OCI-LY3 (cell line): ENCODE measurements at regions not wholly inside any gene's neighbourhood (a gene's known extent, or its start where the extent isn't known, plus 50 kb on each side); places are given as distances from the start of the nearest gene placed in this dataset.

ENCODE experiments used
- CTCF ChIP-seq: fragments of 200-600, 300-600 bp; sonication (generic); IDR thresholded peaks from 2 replicates; pipeline ENCODE4 v1.5.1; 2014; ENCODE audit warnings: antibody characterized with exemption, low read length, low read depth
- EZH2phosphoT487 ChIP-seq: fragments of 200-600 bp; shearing (Covaris generic); IDR thresholded peaks from 2 replicates; pipeline ENCODE4 v1.6.1; 2018; ENCODE audit warnings: antibody characterized with exemption, mixed run types, low read depth

GRCh38 chr5:58133216-58133615, 326.7 kb downstream of the PLK2 start:
- TF ChIP-seq CTCF (no peak), EZH2phosphoT487 (no peak)
